H9 (cell line): ENCODE measurements at regions not wholly inside any gene's neighbourhood (a gene's known extent, or its start where the extent isn't known, plus 50 kb on each side); places are given as distances from the start of the nearest gene placed in this dataset.

Experiments used
- DNase-seq: peaks from one replicate; pipeline ENCODE4 v3.0.0-alpha.2; 2017
- H2AFZ ChIP-seq: one replicate; pipeline ENCODE4 v1.6.1; 2013; ENCODE audit warnings: mild to moderate bottlenecking, low read length, control low read depth, moderate library complexity
- H2AK5ac ChIP-seq: 2 replicates; pipeline ENCODE4 v1.6.1; 2013; ENCODE audit warnings: low read length, control low read depth, mixed read lengths; ENCODE audit not compliant: insufficient read length
- H2BK120ac ChIP-seq: one replicate; pipeline ENCODE4 v1.6.1; 2013; ENCODE audit warnings: low read depth, mild to moderate bottlenecking, low read length, control low read depth, inconsistent platforms; ENCODE audit not compliant: poor library complexity, severe bottlenecking
- H2BK12ac ChIP-seq: 2 replicates; pipeline ENCODE4 v1.6.1; 2013; ENCODE audit warnings: low read length, control low read depth, mixed read lengths, low read depth; ENCODE audit not compliant: insufficient read length
- H2BK15ac ChIP-seq: 2 replicates; pipeline ENCODE4 v1.6.1; 2013; ENCODE audit warnings: low read depth, low read length, control low read depth
- H2BK20ac ChIP-seq: one replicate; pipeline ENCODE4 v1.6.1; 2013; ENCODE audit warnings: low read depth, mild to moderate bottlenecking, low read length, control low read depth, inconsistent platforms; ENCODE audit not compliant: poor library complexity, severe bottlenecking
- H2BK5ac ChIP-seq: 2 replicates; pipeline ENCODE4 v1.6.1; 2013; ENCODE audit warnings: low read length, control low read depth, mixed read lengths; ENCODE audit not compliant: insufficient read length
- H3K14ac ChIP-seq: 2 replicates; pipeline ENCODE4 v1.6.1; 2013; ENCODE audit warnings: low read length, control low read depth; ENCODE audit not compliant: insufficient read depth
- H3K18ac ChIP-seq: 2 replicates; pipeline ENCODE4 v1.6.1; 2013; ENCODE audit warnings: low read depth, mild to moderate bottlenecking, mixed read lengths, low read length, control low read depth; ENCODE audit not compliant: insufficient read length
- H3K23ac ChIP-seq: 2 replicates; pipeline ENCODE4 v1.6.1; 2013; ENCODE audit warnings: low read length, control low read depth, mixed read lengths, low read depth; ENCODE audit not compliant: insufficient read length
- H3K23me2 ChIP-seq: 2 replicates; pipeline ENCODE4 v1.6.1; 2013; ENCODE audit warnings: low read depth, mild to moderate bottlenecking, mixed read lengths, low read length, control low read depth; ENCODE audit not compliant: insufficient read length, poor library complexity, severe bottlenecking
- H3K27ac ChIP-seq: 2 replicates; pipeline ENCODE4 v1.5.1; 2013; ENCODE audit warnings: low read length, control low read depth, mixed read lengths, low read depth; ENCODE audit not compliant: insufficient read length
- H3K27me3 ChIP-seq: 2 replicates; pipeline ENCODE4 v1.6.1; 2013; ENCODE audit warnings: low read length, control low read depth, inconsistent platforms; ENCODE audit not compliant: insufficient read depth
- H3K4ac ChIP-seq: 2 replicates; pipeline ENCODE4 v1.6.1; 2013; ENCODE audit warnings: low read depth, mild to moderate bottlenecking, control low read depth, inconsistent platforms, low read length, moderate library complexity
- H3K4me1 ChIP-seq: 2 replicates; pipeline ENCODE4 v1.6.1; 2013; ENCODE audit warnings: low read length, control low read depth, inconsistent platforms; ENCODE audit not compliant: insufficient read depth
- H3K4me2 ChIP-seq: 2 replicates; pipeline ENCODE4 v1.6.1; 2013; ENCODE audit warnings: low read length, control low read depth, mixed read lengths; ENCODE audit not compliant: insufficient read length, insufficient read depth
- H3K56ac ChIP-seq: 2 replicates; pipeline ENCODE4 v1.6.1; 2013; ENCODE audit warnings: low read depth, mild to moderate bottlenecking, mixed read lengths, low read length, control low read depth; ENCODE audit not compliant: insufficient read length
- H3K79me1 ChIP-seq: 2 replicates; pipeline ENCODE4 v1.6.1; 2013; ENCODE audit warnings: low read depth, mild to moderate bottlenecking, moderate library complexity, low read length, control low read depth, inconsistent platforms; ENCODE audit not compliant: insufficient read depth, poor library complexity, severe bottlenecking
- H3K79me2 ChIP-seq: 2 replicates; pipeline ENCODE4 v1.6.1; 2013; ENCODE audit warnings: low read length, control low read depth, inconsistent platforms; ENCODE audit not compliant: insufficient read depth
- H3K9ac ChIP-seq: 2 replicates; pipeline ENCODE4 v1.6.1; 2013; ENCODE audit warnings: low read length, control low read depth, mixed read lengths; ENCODE audit not compliant: insufficient read length; ENCODE audit errors: extremely low read depth
- H3K9me3 ChIP-seq: one replicate; pipeline ENCODE4 v1.6.1; 2013; ENCODE audit warnings: low read depth, low read length, inconsistent platforms; ENCODE audit not compliant: control insufficient read depth
- H3T11ph ChIP-seq: one replicate; pipeline ENCODE4 v1.6.1; 2013; ENCODE audit warnings: mild to moderate bottlenecking, low read length, control low read depth, inconsistent platforms
- H4K20me1 ChIP-seq: one replicate; pipeline ENCODE4 v1.6.1; 2013; ENCODE audit not compliant: control insufficient read depth, insufficient read length, insufficient read depth
- H4K5ac ChIP-seq: 2 replicates; pipeline ENCODE4 v1.6.1; 2013; ENCODE audit warnings: low read depth, mild to moderate bottlenecking, mixed read lengths, low read length, control low read depth; ENCODE audit not compliant: insufficient read length
- H4K8ac ChIP-seq: replicated peaks from 2 replicates; pipeline ENCODE4 v1.6.1; 2013; ENCODE audit warnings: low read length, control low read depth, mixed read lengths, low read depth; ENCODE audit not compliant: insufficient read length
- H4K91ac ChIP-seq: 2 replicates; pipeline ENCODE4 v1.6.1; 2013; ENCODE audit warnings: low read depth, mild to moderate bottlenecking, moderate library complexity, mixed read lengths, low read length, control low read depth; ENCODE audit not compliant: insufficient read length
- H3K27ac Mint-ChIP-seq, 3 experiments: 2 replicates in 2 of 3; 3 replicates in 1 of 3; pipeline ENCODE4 v1.8.0; 2020 to 2021; ENCODE audit warnings: mixed read lengths in 3 of 3, mild to moderate bottlenecking in 1 of 3, moderate library complexity in 1 of 3
- H3K27me3 Mint-ChIP-seq: 2 replicates; pipeline ENCODE4 v1.8.0; 2021; ENCODE audit warnings: low read depth, mild to moderate bottlenecking, moderate library complexity, mixed read lengths
- H3K36me3 Mint-ChIP-seq, 3 experiments: 2 replicates in 2 of 3; 3 replicates in 1 of 3; pipeline ENCODE4 v1.8.0; 2020 to 2021; ENCODE audit warnings: low read depth in 3 of 3, mixed read lengths in 3 of 3; ENCODE audit not compliant: insufficient read depth in 1 of 3
- H3K4me1 Mint-ChIP-seq, 2 experiments: 2 replicates each; pipeline ENCODE4 v1.8.0; 2020; ENCODE audit warnings: mixed read lengths in 2 of 2
- H3K4me3 Mint-ChIP-seq, 2 experiments: 2 replicates in 1 of 2; 3 replicates in 1 of 2; pipeline ENCODE4 v1.8.0; 2020 to 2021; ENCODE audit warnings: mild to moderate bottlenecking in 2 of 2, mixed read lengths in 2 of 2, moderate library complexity in 1 of 2
- H3K9me3 Mint-ChIP-seq, 2 experiments: 2 replicates in 1 of 2; 3 replicates in 1 of 2; pipeline ENCODE4 v1.8.0; 2020; ENCODE audit warnings: mild to moderate bottlenecking in 2 of 2, mixed read lengths in 2 of 2, moderate library complexity in 1 of 2
- WGBS: extraction: QIAGEN DNeasy Blood & Tissue Kit; methylation state at CpG from one replicate; pipeline ENCODE4 v1.1.7; 2013; ENCODE audit warnings: missing lambda C conversion rate, low lambda C conversion rate, mixed read lengths; ENCODE audit not compliant: insufficient read length; ENCODE audit errors: extremely low coverage; 5-methylcytosine and 5-hydroxymethylcytosine counted together
- TF ChIP-seq, protein P1 (sequence below): fragments of 200-600 bp; sonication (generic); conservative IDR thresholded peaks from 3 replicates; pipeline ENCODE4 v1.8.0; 2021; ENCODE audit warnings: antibody characterized with exemption, mild to moderate bottlenecking

DNA sequence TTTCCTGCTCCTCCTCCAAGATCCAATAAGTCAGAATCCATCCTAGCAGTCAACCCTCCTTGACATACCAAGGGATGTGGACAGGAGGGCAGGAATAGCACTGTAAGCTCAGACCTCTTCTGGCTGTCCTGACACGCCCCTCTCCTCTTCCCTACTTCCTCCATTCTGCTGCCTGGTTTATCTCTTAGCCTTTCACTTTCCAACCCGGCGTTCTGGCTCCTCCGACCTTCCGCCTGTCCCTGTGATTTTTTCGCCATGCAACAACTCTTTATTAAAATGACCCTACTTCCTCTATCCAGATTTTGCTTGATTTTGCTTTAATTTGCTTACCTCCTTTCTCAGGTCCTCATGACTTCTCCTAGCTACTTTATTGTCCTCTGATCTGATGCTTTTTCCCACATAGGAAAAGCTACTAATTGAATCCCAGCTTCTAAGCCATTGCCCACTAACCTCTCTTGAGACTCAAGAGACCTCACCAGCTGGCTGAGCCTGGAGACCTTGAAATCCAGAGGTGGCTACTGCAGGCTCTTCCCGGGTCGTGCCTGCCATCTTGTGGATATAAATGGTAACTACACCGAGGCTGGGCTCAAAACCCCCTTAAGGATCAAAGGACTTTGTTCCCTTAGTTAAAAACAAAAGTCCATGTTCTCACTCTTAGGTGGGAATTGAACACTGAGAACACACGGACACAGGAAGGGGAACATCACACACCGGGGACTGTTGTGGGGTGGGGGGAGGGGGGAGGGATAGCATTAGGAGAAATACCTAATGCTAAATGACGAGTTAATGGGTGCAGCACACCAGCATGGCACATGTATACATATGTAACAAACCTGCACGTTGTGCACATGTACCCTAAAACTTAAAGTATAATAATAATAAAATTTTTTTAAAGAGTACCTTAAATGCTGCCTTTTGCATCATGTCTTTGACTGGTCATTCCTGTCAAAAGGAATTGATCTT lies 139.4 kb downstream of the AKAIN1 start:
- Histone ChIP-seq H4K8ac (no peak overlapping the region), H2AK5ac (no peak overlapping the region), H3K79me1 (no peaks in the 10 kb centered on the region), H2BK20ac (no peak overlapping the region), H3K27ac (no peak overlapping the region), H2AFZ (no peak overlapping the region), H3K14ac (no peak overlapping the region), H3K4me1 (no peaks in the 10 kb centered on the region), H4K20me1 (no peaks in the 10 kb centered on the region), H3K23me2 (no peaks in the 10 kb centered on the region), H3K23ac (no peak overlapping the region), H4K91ac (no peak overlapping the region), H3K79me2 (no peaks in the 10 kb centered on the region), H2BK120ac (no peak overlapping the region), H3K56ac (no peak overlapping the region), H3T11ph (no peak overlapping the region), H2BK5ac (no peak overlapping the region), H4K5ac (no peak overlapping the region), H3K27me3 (no peaks in the 10 kb centered on the region), H2BK12ac (no peak overlapping the region), H2BK15ac (no peak overlapping the region), H3K9me3 (no peaks in the 10 kb centered on the region), H3K9ac (no peak overlapping the region), H3K4ac (no peak overlapping the region), H3K18ac (no peak overlapping the region), H3K4me2 (no peak overlapping the region)
- no peaks in the 10 kb centered on the region for H3K36me3 Mint-ChIP-seq
- DNase-seq: peak; percentile 79
- H3K4me3 Mint-ChIP-seq: no peak overlapping the region
- TF ChIP-seq, protein P1, sequence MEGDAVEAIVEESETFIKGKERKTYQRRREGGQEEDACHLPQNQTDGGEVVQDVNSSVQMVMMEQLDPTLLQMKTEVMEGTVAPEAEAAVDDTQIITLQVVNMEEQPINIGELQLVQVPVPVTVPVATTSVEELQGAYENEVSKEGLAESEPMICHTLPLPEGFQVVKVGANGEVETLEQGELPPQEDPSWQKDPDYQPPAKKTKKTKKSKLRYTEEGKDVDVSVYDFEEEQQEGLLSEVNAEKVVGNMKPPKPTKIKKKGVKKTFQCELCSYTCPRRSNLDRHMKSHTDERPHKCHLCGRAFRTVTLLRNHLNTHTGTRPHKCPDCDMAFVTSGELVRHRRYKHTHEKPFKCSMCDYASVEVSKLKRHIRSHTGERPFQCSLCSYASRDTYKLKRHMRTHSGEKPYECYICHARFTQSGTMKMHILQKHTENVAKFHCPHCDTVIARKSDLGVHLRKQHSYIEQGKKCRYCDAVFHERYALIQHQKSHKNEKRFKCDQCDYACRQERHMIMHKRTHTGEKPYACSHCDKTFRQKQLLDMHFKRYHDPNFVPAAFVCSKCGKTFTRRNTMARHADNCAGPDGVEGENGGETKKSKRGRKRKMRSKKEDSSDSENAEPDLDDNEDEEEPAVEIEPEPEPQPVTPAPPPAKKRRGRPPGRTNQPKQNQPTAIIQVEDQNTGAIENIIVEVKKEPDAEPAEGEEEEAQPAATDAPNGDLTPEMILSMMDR: peak; percentile 90
- H3K4me1 Mint-ChIP-seq: peaks cover 4 to 9% of the 10 kb centered on the region in 2 experiments
- WGBS: no CpG with 5 or more reads among the region's 13 CpGs
- peak overlapping the region in 1 of 3 experiments; percentile 17; a peak in 1 of 7 replicates for H3K27ac Mint-ChIP-seq
- H3K9me3 Mint-ChIP-seq: no peaks in the 10 kb centered on the region; a peak in 1 of 5 replicates
- H3K27me3 Mint-ChIP-seq: no peaks in the 10 kb centered on the region
